ENCODE measurements at regions not wholly inside any gene's neighbourhood (a gene's known extent, or its start where the extent isn't known, plus 50 kb on each side); places are given as distances from the start of the nearest gene placed in this dataset.
"Not testable (repeated sequence)": the region's sequence is repeated elsewhere in the genome, so short reads cannot be mapped to it uniquely, and the experiment has no call there.

GRCh38 chr5:3511934-3512333, 83.7 kb upstream of the IRX1 start:
- H3K4me1 Mint-ChIP-seq: no peaks in the 10 kb centered on the region
- H3K4me3 Mint-ChIP-seq: no peak overlapping the region
- no peaks in the 10 kb centered on the region for H3K36me3 Mint-ChIP-seq (ENCODE audit: low read depth)
- no peaks in the 10 kb centered on the region for H3K27me3 Mint-ChIP-seq
- no peak overlapping the region for H3K27ac Mint-ChIP-seq
- no peak for ATAC-seq (replicated peaks)
- H3K9me3 Mint-ChIP-seq: peaks cover 4% of the 10 kb centered on the region

GRCh38 chr5:3511519-3511918, 84.1 kb upstream of the IRX1 start:
- ATAC-seq (replicated peaks): no peak
- no peak overlapping the region for H3K27ac Mint-ChIP-seq
- H3K4me1 Mint-ChIP-seq: no peaks in the 10 kb centered on the region
- no peak overlapping the region for H3K4me3 Mint-ChIP-seq
- peaks cover 4% of the 10 kb centered on the region for H3K9me3 Mint-ChIP-seq
- H3K36me3 Mint-ChIP-seq (ENCODE audit: low read depth): no peaks in the 10 kb centered on the region
- no peaks in the 10 kb centered on the region for H3K27me3 Mint-ChIP-seq

GRCh38 chr5:3510642-3511417, 84.8 kb upstream of the IRX1 start:
- no peaks in the 10 kb centered on the region for H3K27me3 Mint-ChIP-seq
- H3K36me3 Mint-ChIP-seq (ENCODE audit: low read depth): no peaks in the 10 kb centered on the region
- H3K4me1 Mint-ChIP-seq: no peaks in the 10 kb centered on the region
- no peak overlapping the region for H3K27ac Mint-ChIP-seq
- H3K9me3 Mint-ChIP-seq: peaks cover 4% of the 10 kb centered on the region
- no peak overlapping the region for H3K4me3 Mint-ChIP-seq
- ATAC-seq (replicated peaks): no peak

GRCh38 chr5:3509290-3509689, 86.3 kb upstream of the IRX1 start:
- H3K27me3 Mint-ChIP-seq: no peaks in the 10 kb centered on the region

GRCh38 chr5:3508395-3508794, 87.2 kb upstream of the IRX1 start:
- Mint-ChIP-seq H3K27ac (no peak overlapping the region), H3K4me1 (no peaks in the 10 kb centered on the region), H3K36me3 (ENCODE audit: low read depth) (no peaks in the 10 kb centered on the region), H3K27me3 (no peaks in the 10 kb centered on the region), H3K4me3 (no peak overlapping the region), H3K9me3 (peaks cover 4% of the 10 kb centered on the region)
- no peak for ATAC-seq (replicated peaks)

More at GRCh38 chr5:3509290-3509689, 86.3 kb upstream of the IRX1 start:
- Mint-ChIP-seq H3K27ac (no peak overlapping the region), H3K4me1 (no peaks in the 10 kb centered on the region), H3K4me3 (no peak overlapping the region), H3K36me3 (ENCODE audit: low read depth) (no peaks in the 10 kb centered on the region), H3K9me3 (peaks cover 4% of the 10 kb centered on the region)
- no peak for ATAC-seq (replicated peaks)

- Mint-ChIP-seq H3K36me3 (ENCODE audit: low read depth) (no peaks in the 10 kb centered on the region), H3K4me1 (no peaks in the 10 kb centered on the region), H3K4me3 (no peak overlapping the region), H3K27ac (no peak overlapping the region), H3K27me3 (no peaks in the 10 kb centered on the region), H3K9me3 (peaks cover 13% of the 10 kb centered on the region)
- no peak for ATAC-seq (replicated peaks)
These were observed 104.6 kb upstream of the IRX1 start for GRCh38 chr5:3490957-3491507.

- no peak for ATAC-seq (replicated peaks)
- H3K36me3 Mint-ChIP-seq (ENCODE audit: low read depth): no peaks in the 10 kb centered on the region
- H3K4me3 Mint-ChIP-seq: no peak overlapping the region
- no peaks in the 10 kb centered on the region for H3K27me3 Mint-ChIP-seq
- no peak overlapping the region for H3K27ac Mint-ChIP-seq
- no peaks in the 10 kb centered on the region for H3K4me1 Mint-ChIP-seq
- peaks cover 16% of the 10 kb centered on the region for H3K9me3 Mint-ChIP-seq
These were observed 106.3 kb upstream of the IRX1 start for GRCh38 chr5:3489239-3489843.

GRCh38 chr5:3484836-3485235, 110.8 kb upstream of the IRX1 start:
- Mint-ChIP-seq H3K36me3 (ENCODE audit: low read depth) (no peaks in the 10 kb centered on the region), H3K4me1 (no peaks in the 10 kb centered on the region), H3K4me3 (no peak overlapping the region), H3K27ac (no peak overlapping the region), H3K27me3 (no peaks in the 10 kb centered on the region), H3K9me3 (peaks cover 16% of the 10 kb centered on the region)
- ATAC-seq (replicated peaks): no peak

- Mint-ChIP-seq H3K4me3 (no peak overlapping the region), H3K9me3 (peaks cover 17% of the 10 kb centered on the region), H3K36me3 (ENCODE audit: low read depth) (no peaks in the 10 kb centered on the region), H3K27me3 (no peaks in the 10 kb centered on the region), H3K27ac (no peak overlapping the region), H3K4me1 (no peaks in the 10 kb centered on the region)
- ATAC-seq (replicated peaks): no peak
These were observed 114.5 kb upstream of the IRX1 start for GRCh38 chr5:3481175-3481574.

GRCh38 chr5:3475674-3476073, 120.0 kb upstream of the IRX1 start:
- H3K4me1 Mint-ChIP-seq: no peaks in the 10 kb centered on the region
- no peaks in the 10 kb centered on the region for H3K27me3 Mint-ChIP-seq
- no peak for ATAC-seq (replicated peaks)

GRCh38 chr5:3466392-3466791, 129.2 kb upstream of the IRX1 start:
- Mint-ChIP-seq H3K4me1 (no peaks in the 10 kb centered on the region), H3K27me3 (no peaks in the 10 kb centered on the region)

More at GRCh38 chr5:3475674-3476073, 120.0 kb upstream of the IRX1 start:
- Mint-ChIP-seq H3K27ac (no peak overlapping the region), H3K4me3 (no peak overlapping the region), H3K9me3 (peaks cover 5% of the 10 kb centered on the region), H3K36me3 (ENCODE audit: low read depth) (no peaks in the 10 kb centered on the region)

GRCh38 chr5:3460416-3460815, 135.2 kb upstream of the IRX1 start:
- H3K27ac Mint-ChIP-seq: no peak overlapping the region
- ATAC-seq (replicated peaks): no peak
- no peaks in the 10 kb centered on the region for H3K36me3 Mint-ChIP-seq (ENCODE audit: low read depth)
- no peak overlapping the region for H3K4me3 Mint-ChIP-seq
- no peaks in the 10 kb centered on the region for H3K27me3 Mint-ChIP-seq
- no peaks in the 10 kb centered on the region for H3K4me1 Mint-ChIP-seq
- H3K9me3 Mint-ChIP-seq: peaks cover 14% of the 10 kb centered on the region

More at GRCh38 chr5:3466392-3466791, 129.2 kb upstream of the IRX1 start:
- peaks cover 9% of the 10 kb centered on the region for H3K9me3 Mint-ChIP-seq
- ATAC-seq (replicated peaks): no peak
- no peaks in the 10 kb centered on the region for H3K36me3 Mint-ChIP-seq (ENCODE audit: low read depth)
- H3K4me3 Mint-ChIP-seq: no peak overlapping the region
- no peak overlapping the region for H3K27ac Mint-ChIP-seq

GRCh38 chr5:3456121-3456681, 139.4 kb upstream of the IRX1 start:
- Mint-ChIP-seq H3K27me3 (no peaks in the 10 kb centered on the region), H3K9me3 (peaks cover 14% of the 10 kb centered on the region), H3K4me3 (no peak overlapping the region), H3K4me1 (no peaks in the 10 kb centered on the region), H3K27ac (no peak overlapping the region), H3K36me3 (ENCODE audit: low read depth) (no peaks in the 10 kb centered on the region)
- no peak for ATAC-seq (replicated peaks)

- H3K36me3 Mint-ChIP-seq (ENCODE audit: low read depth); H3K9me3 Mint-ChIP-seq; ATAC-seq (replicated peaks); H3K4me3 Mint-ChIP-seq; H3K4me1 Mint-ChIP-seq; H3K27ac Mint-ChIP-seq; H3K27me3 Mint-ChIP-seq: not testable (repeated sequence)
These were observed 141.6 kb upstream of the IRX1 start for GRCh38 chr5:3454028-3454427.

GRCh38 chr5:3452622-3453021, 143.0 kb upstream of the IRX1 start:
- no peak for ATAC-seq (replicated peaks)
- Mint-ChIP-seq H3K9me3 (peaks cover 4% of the 10 kb centered on the region), H3K36me3 (ENCODE audit: low read depth) (no peaks in the 10 kb centered on the region), H3K4me1 (no peaks in the 10 kb centered on the region), H3K4me3 (no peak overlapping the region), H3K27me3 (no peaks in the 10 kb centered on the region), H3K27ac (no peak overlapping the region)
